ENCODE measurements at regions not wholly inside any gene's neighbourhood (a gene's known extent, or its start where the extent isn't known, plus 50 kb on each side); places are given as distances from the start of the nearest gene placed in this dataset.

DNA sequence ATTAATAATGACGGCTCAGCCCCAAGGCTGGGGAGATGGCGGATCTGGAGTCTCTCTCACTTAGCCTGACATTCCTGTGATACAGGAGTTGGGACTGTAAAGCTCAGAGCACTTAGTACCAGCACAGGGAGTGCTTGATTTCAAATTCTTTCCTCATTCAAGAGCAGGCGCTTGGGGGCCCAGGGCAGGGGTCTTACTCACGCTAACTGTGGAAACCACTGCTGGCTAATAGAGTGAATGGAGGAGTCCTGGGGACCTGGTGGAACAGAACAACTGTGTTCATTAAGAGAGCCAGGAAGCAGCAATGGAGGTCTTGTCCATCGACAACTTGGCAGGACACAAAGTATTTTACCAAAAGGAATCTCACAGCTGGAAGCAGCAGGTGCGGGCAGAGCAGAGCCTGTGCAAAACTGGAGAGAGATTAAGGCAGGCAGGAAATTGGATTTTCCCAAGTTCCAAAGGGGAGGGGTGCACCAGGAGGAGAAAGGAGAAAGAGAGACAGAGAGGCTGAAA lies 358.9 kb downstream of the TNS1 start:
- TF ChIP-seq, protein P1, sequence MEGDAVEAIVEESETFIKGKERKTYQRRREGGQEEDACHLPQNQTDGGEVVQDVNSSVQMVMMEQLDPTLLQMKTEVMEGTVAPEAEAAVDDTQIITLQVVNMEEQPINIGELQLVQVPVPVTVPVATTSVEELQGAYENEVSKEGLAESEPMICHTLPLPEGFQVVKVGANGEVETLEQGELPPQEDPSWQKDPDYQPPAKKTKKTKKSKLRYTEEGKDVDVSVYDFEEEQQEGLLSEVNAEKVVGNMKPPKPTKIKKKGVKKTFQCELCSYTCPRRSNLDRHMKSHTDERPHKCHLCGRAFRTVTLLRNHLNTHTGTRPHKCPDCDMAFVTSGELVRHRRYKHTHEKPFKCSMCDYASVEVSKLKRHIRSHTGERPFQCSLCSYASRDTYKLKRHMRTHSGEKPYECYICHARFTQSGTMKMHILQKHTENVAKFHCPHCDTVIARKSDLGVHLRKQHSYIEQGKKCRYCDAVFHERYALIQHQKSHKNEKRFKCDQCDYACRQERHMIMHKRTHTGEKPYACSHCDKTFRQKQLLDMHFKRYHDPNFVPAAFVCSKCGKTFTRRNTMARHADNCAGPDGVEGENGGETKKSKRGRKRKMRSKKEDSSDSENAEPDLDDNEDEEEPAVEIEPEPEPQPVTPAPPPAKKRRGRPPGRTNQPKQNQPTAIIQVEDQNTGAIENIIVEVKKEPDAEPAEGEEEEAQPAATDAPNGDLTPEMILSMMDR (IDR thresholded peaks at IDR 0.05): no peak
- TF ChIP-seq POLR2AphosphoS5 (IDR thresholded peaks at IDR 0.05) (no peak), POLR2A (IDR thresholded peaks at IDR 0.05) (no peak)
